ENCODE measurements at regions not wholly inside any gene's neighbourhood (a gene's known extent, or its start where the extent isn't known, plus 50 kb on each side); places are given as distances from the start of the nearest gene placed in this dataset.
A peak's percentile ranks its signal among the peaks of the same experiment; 100 is the strongest.

- no peaks in the 10 kb centered on the region for H3K9me3 ChIP-seq (replicated peaks; ENCODE audit: low read length)
- no peak overlapping the region for H3K4me2 ChIP-seq (ENCODE audit: low read length)
- H3K4me3 ChIP-seq (ENCODE audit: low read length) = no peak overlapping the region
- no peaks in the 10 kb centered on the region for H3K36me3 ChIP-seq (ENCODE audit: insufficient read depth, low read length)
- H3K9ac ChIP-seq (ENCODE audit: low read depth, low read length) = no peak overlapping the region
- no peaks in the 10 kb centered on the region for H3K4me1 ChIP-seq (ENCODE audit: control insufficient read depth, insufficient read depth, low read length)
- no peaks in the 10 kb centered on the region for H3K27me3 ChIP-seq (ENCODE audit: control insufficient read depth, insufficient read depth, low read length)
These were observed 1882.8 kb upstream of the SEL1L start for GRCh38 chr14:83416476-83416875.

GRCh38 chr14:83419420-83419819 lies 1885.8 kb upstream of the SEL1L start:
- Histone ChIP-seq H3K9ac (ENCODE audit: low read depth, low read length) (no peak overlapping the region), H3K4me3 (ENCODE audit: low read length) (no peak overlapping the region), H3K9me3 (replicated peaks; ENCODE audit: low read length) (no peaks in the 10 kb centered on the region), H3K4me1 (ENCODE audit: control insufficient read depth, insufficient read depth, low read length) (peaks cover under 1% of the 10 kb centered on the region), H3K4me2 (ENCODE audit: low read length) (no peak overlapping the region), H3K36me3 (ENCODE audit: insufficient read depth, low read length) (no peaks in the 10 kb centered on the region), H3K27me3 (ENCODE audit: control insufficient read depth, insufficient read depth, low read length) (no peaks in the 10 kb centered on the region)

GRCh38 chr14:83421711-83422110 lies 1888.1 kb upstream of the SEL1L start:
- Histone ChIP-seq H3K4me1 (ENCODE audit: control insufficient read depth, insufficient read depth, low read length) (peaks cover 15% of the 10 kb centered on the region), H3K4me3 (ENCODE audit: low read length) (no peak overlapping the region), H3K36me3 (ENCODE audit: insufficient read depth, low read length) (no peaks in the 10 kb centered on the region), H3K9me3 (replicated peaks; ENCODE audit: low read length) (no peaks in the 10 kb centered on the region), H3K4me2 (ENCODE audit: low read length) (no peak overlapping the region), H3K9ac (ENCODE audit: low read depth, low read length) (no peak overlapping the region), H3K27me3 (ENCODE audit: control insufficient read depth, insufficient read depth, low read length) (no peaks in the 10 kb centered on the region)

GRCh38 chr14:83425138-83425537 lies 1891.5 kb upstream of the SEL1L start:
- H3K4me1 ChIP-seq (ENCODE audit: control insufficient read depth, insufficient read depth, low read length) = peaks cover 18% of the 10 kb centered on the region
- no peaks in the 10 kb centered on the region for H3K36me3 ChIP-seq (ENCODE audit: insufficient read depth, low read length)
- H3K9ac ChIP-seq (ENCODE audit: low read depth, low read length) = peak overlapping the region; percentile 31
- H3K9me3 ChIP-seq (replicated peaks; ENCODE audit: low read length) = no peaks in the 10 kb centered on the region
- peak overlapping the region; percentile 44 for H3K4me2 ChIP-seq (ENCODE audit: low read length)
- no peak overlapping the region for H3K4me3 ChIP-seq (ENCODE audit: low read length)
- no peaks in the 10 kb centered on the region for H3K27me3 ChIP-seq (ENCODE audit: control insufficient read depth, insufficient read depth, low read length)

GRCh38 chr14:83425706-83426105 lies 1892.1 kb upstream of the SEL1L start:
- Histone ChIP-seq H3K4me1 (ENCODE audit: control insufficient read depth, insufficient read depth, low read length) (peaks cover 24% of the 10 kb centered on the region), H3K27me3 (ENCODE audit: control insufficient read depth, insufficient read depth, low read length) (no peaks in the 10 kb centered on the region), H3K4me3 (ENCODE audit: low read length) (no peak overlapping the region), H3K9ac (ENCODE audit: low read depth, low read length) (peak overlapping the region; percentile 14), H3K4me2 (ENCODE audit: low read length) (no peak overlapping the region), H3K9me3 (replicated peaks; ENCODE audit: low read length) (no peaks in the 10 kb centered on the region), H3K36me3 (ENCODE audit: insufficient read depth, low read length) (no peaks in the 10 kb centered on the region)

- Histone ChIP-seq H3K9ac (ENCODE audit: low read depth, low read length) (no peak overlapping the region), H3K9me3 (replicated peaks; ENCODE audit: low read length) (no peaks in the 10 kb centered on the region), H3K36me3 (ENCODE audit: insufficient read depth, low read length) (no peaks in the 10 kb centered on the region), H3K4me1 (ENCODE audit: control insufficient read depth, insufficient read depth, low read length) (peaks cover 16% of the 10 kb centered on the region), H3K27me3 (ENCODE audit: control insufficient read depth, insufficient read depth, low read length) (no peaks in the 10 kb centered on the region), H3K4me3 (ENCODE audit: low read length) (no peak overlapping the region), H3K4me2 (ENCODE audit: low read length) (no peak overlapping the region)
These were observed 1900.0 kb upstream of the SEL1L start for GRCh38 chr14:83433618-83434017.

- Histone ChIP-seq H3K4me2 (ENCODE audit: low read length) (no peak overlapping the region), H3K9me3 (replicated peaks; ENCODE audit: low read length) (no peaks in the 10 kb centered on the region), H3K9ac (ENCODE audit: low read depth, low read length) (no peak overlapping the region), H3K36me3 (ENCODE audit: insufficient read depth, low read length) (no peaks in the 10 kb centered on the region), H3K4me3 (ENCODE audit: low read length) (no peak overlapping the region), H3K27me3 (ENCODE audit: control insufficient read depth, insufficient read depth, low read length) (no peaks in the 10 kb centered on the region), H3K4me1 (ENCODE audit: control insufficient read depth, insufficient read depth, low read length) (no peaks in the 10 kb centered on the region)
These were observed 1908.1 kb upstream of the SEL1L start for GRCh38 chr14:83441801-83442200.

- Histone ChIP-seq H3K9me3 (replicated peaks; ENCODE audit: low read length) (no peaks in the 10 kb centered on the region), H3K4me2 (ENCODE audit: low read length) (no peak overlapping the region), H3K36me3 (ENCODE audit: insufficient read depth, low read length) (no peaks in the 10 kb centered on the region), H3K27me3 (ENCODE audit: control insufficient read depth, insufficient read depth, low read length) (no peaks in the 10 kb centered on the region), H3K4me1 (ENCODE audit: control insufficient read depth, insufficient read depth, low read length) (no peaks in the 10 kb centered on the region), H3K4me3 (ENCODE audit: low read length) (no peak overlapping the region), H3K9ac (ENCODE audit: low read depth, low read length) (no peak overlapping the region)
These were observed 1921.9 kb upstream of the SEL1L start for GRCh38 chr14:83455561-83455960.

GRCh38 chr14:83461521-83461920 lies 1927.9 kb upstream of the SEL1L start:
- H3K36me3 ChIP-seq (ENCODE audit: insufficient read depth, low read length) = no peaks in the 10 kb centered on the region
- H3K9me3 ChIP-seq (replicated peaks; ENCODE audit: low read length) = no peaks in the 10 kb centered on the region
- H3K27me3 ChIP-seq (ENCODE audit: control insufficient read depth, insufficient read depth, low read length) = no peaks in the 10 kb centered on the region
- no peak overlapping the region for H3K4me2 ChIP-seq (ENCODE audit: low read length)
- no peak overlapping the region for H3K9ac ChIP-seq (ENCODE audit: low read depth, low read length)
- no peaks in the 10 kb centered on the region for H3K4me1 ChIP-seq (ENCODE audit: control insufficient read depth, insufficient read depth, low read length)
- H3K4me3 ChIP-seq (ENCODE audit: low read length) = no peak overlapping the region

GRCh38 chr14:83462759-83463158 lies 1929.1 kb upstream of the SEL1L start:
- no peaks in the 10 kb centered on the region for H3K4me1 ChIP-seq (ENCODE audit: control insufficient read depth, insufficient read depth, low read length)
- H3K4me3 ChIP-seq (ENCODE audit: low read length) = no peak overlapping the region
- H3K4me2 ChIP-seq (ENCODE audit: low read length) = no peak overlapping the region
- no peak overlapping the region for H3K9ac ChIP-seq (ENCODE audit: low read depth, low read length)
- no peaks in the 10 kb centered on the region for H3K27me3 ChIP-seq (ENCODE audit: control insufficient read depth, insufficient read depth, low read length)
- no peaks in the 10 kb centered on the region for H3K9me3 ChIP-seq (replicated peaks; ENCODE audit: low read length)
- H3K36me3 ChIP-seq (ENCODE audit: insufficient read depth, low read length) = no peaks in the 10 kb centered on the region

- Histone ChIP-seq H3K4me1 (ENCODE audit: control insufficient read depth, insufficient read depth, low read length) (no peaks in the 10 kb centered on the region), H3K27me3 (ENCODE audit: control insufficient read depth, insufficient read depth, low read length) (no peaks in the 10 kb centered on the region), H3K36me3 (ENCODE audit: insufficient read depth, low read length) (no peaks in the 10 kb centered on the region), H3K4me3 (ENCODE audit: low read length) (no peak overlapping the region), H3K9me3 (replicated peaks; ENCODE audit: low read length) (no peaks in the 10 kb centered on the region), H3K4me2 (ENCODE audit: low read length) (no peak overlapping the region), H3K9ac (ENCODE audit: low read depth, low read length) (no peak overlapping the region)
These were observed 1929.9 kb upstream of the SEL1L start for GRCh38 chr14:83463500-83464098.

GRCh38 chr14:83467811-83468210 lies 1934.2 kb upstream of the SEL1L start:
- H3K4me2 ChIP-seq (ENCODE audit: low read length) = no peak overlapping the region
- H3K36me3 ChIP-seq (ENCODE audit: insufficient read depth, low read length) = no peaks in the 10 kb centered on the region
- H3K9ac ChIP-seq (ENCODE audit: low read depth, low read length) = no peak overlapping the region
- no peak overlapping the region for H3K4me3 ChIP-seq (ENCODE audit: low read length)
- H3K27me3 ChIP-seq (ENCODE audit: control insufficient read depth, insufficient read depth, low read length) = no peaks in the 10 kb centered on the region
- H3K4me1 ChIP-seq (ENCODE audit: control insufficient read depth, insufficient read depth, low read length) = no peaks in the 10 kb centered on the region
- no peaks in the 10 kb centered on the region for H3K9me3 ChIP-seq (replicated peaks; ENCODE audit: low read length)
